ENCODE measurements at regions not wholly inside any gene's neighbourhood (a gene's known extent, or its start where the extent isn't known, plus 50 kb on each side); places are given as distances from the start of the nearest gene placed in this dataset.

DNA sequence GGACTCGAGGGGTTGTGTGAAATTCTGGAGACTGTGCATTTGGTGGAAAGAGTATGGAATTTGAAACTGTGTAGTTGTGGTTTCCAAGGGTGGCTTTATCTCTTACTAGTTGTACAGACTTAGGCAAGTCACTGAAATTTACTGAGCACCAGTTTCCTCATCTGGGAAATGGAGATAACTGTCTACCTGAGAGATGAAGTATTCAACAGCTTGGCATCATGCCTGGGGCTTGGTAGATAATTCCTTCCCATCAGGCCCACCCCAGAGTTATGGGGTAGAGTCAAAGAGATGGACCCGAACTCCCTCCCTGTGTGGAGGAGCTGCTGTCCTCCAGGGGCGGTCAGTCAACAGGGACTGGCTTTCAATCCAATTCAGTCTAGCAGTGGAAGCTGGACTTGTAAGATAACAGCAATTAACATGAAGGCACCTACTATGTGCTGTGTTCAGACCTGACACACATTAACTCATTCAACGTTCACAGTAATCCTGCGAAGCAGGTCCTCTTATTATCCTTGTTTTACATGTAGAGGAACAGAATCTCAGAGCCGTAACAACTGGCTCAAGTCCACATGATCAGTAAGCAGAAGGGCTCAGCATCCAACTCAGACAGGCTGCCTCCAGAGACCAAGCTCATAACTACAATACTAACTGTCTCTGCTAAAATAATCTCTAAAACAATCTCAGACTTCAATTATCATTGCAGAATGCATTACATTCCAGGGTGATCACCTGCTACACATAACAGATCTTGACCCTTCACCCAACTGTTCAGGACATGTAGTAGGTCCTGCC lies 432.1 kb downstream of the LPIN1 start:
- WGBS, 3 donors: 73 to 87% (median 77%) methylated on average over 6 of the region's 6 CpGs
- no peaks in the 10 kb centered on the region for H3K36me3 ChIP-seq (ENCODE audit: control insufficient read depth in 3 of 3, insufficient read depth in 2 of 3, low read depth in 1 of 3, low read length in 3 of 3)
- H3K9me3 ChIP-seq (ENCODE audit: control insufficient read depth in 2 of 2, insufficient read depth in 1 of 2, low read depth in 1 of 2, low read length in 1 of 2): no peaks in the 10 kb centered on the region
- H3K4me3 ChIP-seq (ENCODE audit: low read depth in 1 of 3, low read length in 3 of 3): no peak overlapping the region
- no peak for DNase-seq
- peak overlapping the region in 1 of 3 donors; percentile 78 for H3K27ac ChIP-seq (ENCODE audit: low read depth in 1 of 3, low read length in 2 of 3)
- no peak for FAIRE-seq
- peaks cover 0 to 7% (median 4%) of the 10 kb centered on the region in 3 donors for H3K4me1 ChIP-seq (ENCODE audit: control insufficient read depth in 3 of 3, insufficient read depth in 2 of 3, low read depth in 1 of 3, low read length in 2 of 3)
- no peaks in the 10 kb centered on the region for H3K27me3 ChIP-seq (ENCODE audit: control insufficient read depth in 3 of 3, insufficient read depth in 3 of 3, low read length in 3 of 3)

DNA sequence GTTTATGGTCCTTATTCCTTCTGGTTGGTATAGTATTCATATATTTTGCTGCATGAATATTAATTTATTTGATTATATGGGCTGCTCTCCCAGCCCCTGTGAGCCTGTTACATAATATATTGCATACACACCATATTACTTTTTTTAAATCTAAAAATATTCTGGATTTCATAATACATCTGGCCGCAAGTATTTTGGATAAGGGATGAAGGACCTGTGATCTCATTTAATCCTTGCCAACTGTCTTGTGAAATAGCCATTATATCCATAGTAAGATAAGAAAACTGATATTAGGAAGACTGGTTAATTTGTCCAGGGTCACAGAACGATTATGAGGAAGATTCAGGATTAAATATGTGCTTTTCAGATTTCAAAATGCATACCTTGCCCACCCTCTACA lies 433.6 kb downstream of the LPIN1 start:
- Histone ChIP-seq H3K27me3 (ENCODE audit: control insufficient read depth in 3 of 3, insufficient read depth in 3 of 3, low read length in 3 of 3) (no peaks in the 10 kb centered on the region), H3K4me1 (ENCODE audit: control insufficient read depth in 3 of 3, insufficient read depth in 2 of 3, low read depth in 1 of 3, low read length in 2 of 3) (peaks cover 0 to 7% (median 4%) of the 10 kb centered on the region in 3 donors), H3K36me3 (ENCODE audit: control insufficient read depth in 3 of 3, insufficient read depth in 2 of 3, low read depth in 1 of 3, low read length in 3 of 3) (no peaks in the 10 kb centered on the region), H3K9me3 (ENCODE audit: control insufficient read depth in 2 of 2, insufficient read depth in 1 of 2, low read depth in 1 of 2, low read length in 1 of 2) (no peaks in the 10 kb centered on the region), H3K27ac (ENCODE audit: low read depth in 1 of 3, low read length in 2 of 3) (no peak overlapping the region), H3K4me3 (ENCODE audit: low read depth in 1 of 3, low read length in 3 of 3) (no peak overlapping the region)
- DNase-seq (no peak), FAIRE-seq (no peak)
- 48 to 77% (median 68%) methylated on average over 2 of the region's 2 CpGs for WGBS, 3 donors

DNA sequence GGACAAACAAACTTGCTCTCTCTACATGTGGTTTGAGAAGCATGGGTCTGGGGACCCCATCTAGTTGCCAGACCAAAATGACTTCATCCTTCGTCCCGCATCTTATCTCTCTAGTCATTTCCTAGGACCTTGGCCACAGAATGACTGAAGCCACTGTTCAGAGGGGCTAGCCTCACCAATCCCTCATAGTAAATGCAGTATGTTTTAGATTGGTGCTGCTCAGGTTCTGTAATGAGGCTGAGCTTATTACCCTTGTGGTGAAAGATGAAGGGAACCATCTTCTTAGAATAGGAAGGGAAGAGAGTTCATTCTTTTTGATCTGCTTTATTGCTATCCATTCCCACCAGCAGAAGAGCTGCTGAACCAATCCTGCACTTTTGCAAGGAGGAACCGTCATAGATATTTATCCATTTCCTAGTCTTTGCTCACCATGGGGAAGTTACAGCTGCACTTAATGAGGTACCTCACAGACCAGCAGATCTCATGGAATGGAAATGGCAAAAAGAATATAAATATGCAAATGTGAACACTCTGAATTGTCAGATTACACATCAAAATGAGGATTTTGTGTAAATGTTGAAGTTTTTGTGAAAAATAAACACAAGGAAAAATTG lies 436.7 kb downstream of the LPIN1 start:
- H3K27me3 ChIP-seq (ENCODE audit: control insufficient read depth in 3 of 3, insufficient read depth in 3 of 3, low read length in 3 of 3): peaks cover 0 to 2% (median 0%) of the 10 kb centered on the region in 3 donors
- H3K9me3 ChIP-seq (ENCODE audit: control insufficient read depth in 2 of 2, insufficient read depth in 1 of 2, low read depth in 1 of 2, low read length in 1 of 2): no peaks in the 10 kb centered on the region
- no peak overlapping the region for H3K4me3 ChIP-seq (ENCODE audit: low read depth in 1 of 3, low read length in 3 of 3)
- H3K36me3 ChIP-seq (ENCODE audit: control insufficient read depth in 3 of 3, insufficient read depth in 2 of 3, low read depth in 1 of 3, low read length in 3 of 3): no peaks in the 10 kb centered on the region
- no peak overlapping the region for H3K27ac ChIP-seq (ENCODE audit: low read depth in 1 of 3, low read length in 2 of 3)
- FAIRE-seq: no peak
- no peaks in the 10 kb centered on the region for H3K4me1 ChIP-seq (ENCODE audit: control insufficient read depth in 3 of 3, insufficient read depth in 2 of 3, low read depth in 1 of 3, low read length in 2 of 3)
- WGBS, 3 donors: 69 to 82% (median 78%) methylated on average over 3 of the region's 3 CpGs
- DNase-seq: no peak

DNA sequence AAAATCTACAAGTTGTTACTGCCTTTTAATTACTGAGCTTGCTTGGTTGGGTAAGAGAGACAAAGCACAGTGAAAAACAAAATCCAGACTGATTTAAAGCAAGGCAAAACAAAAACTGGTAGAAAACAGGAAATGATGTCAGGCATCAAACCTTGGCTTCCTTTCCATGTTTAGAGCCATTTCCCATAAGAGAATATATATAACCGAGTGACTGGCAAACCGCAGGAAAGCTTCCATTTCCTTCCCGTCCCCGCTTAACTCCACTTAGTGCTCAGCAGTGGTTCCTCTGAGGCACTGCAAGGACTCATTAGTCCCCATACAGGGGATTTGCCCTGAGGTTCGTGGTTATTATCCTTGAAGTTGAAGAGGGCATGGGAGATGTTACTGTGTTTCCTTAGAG lies 446.3 kb downstream of the LPIN1 start:
- no peaks in the 10 kb centered on the region for H3K27me3 ChIP-seq (ENCODE audit: control insufficient read depth in 3 of 3, insufficient read depth in 3 of 3, low read length in 3 of 3)
- 62 to 78% (median 69%) methylated on average over 5 of the region's 5 CpGs for WGBS, 3 donors
- peak overlapping the region in 1 of 3 donors; percentile 41 for H3K27ac ChIP-seq (ENCODE audit: low read depth in 1 of 3, low read length in 2 of 3)
- H3K9me3 ChIP-seq (ENCODE audit: control insufficient read depth in 2 of 2, insufficient read depth in 1 of 2, low read depth in 1 of 2, low read length in 1 of 2): no peaks in the 10 kb centered on the region
- no peak for DNase-seq
- H3K4me3 ChIP-seq (ENCODE audit: low read depth in 1 of 3, low read length in 3 of 3): no peak overlapping the region
- no peaks in the 10 kb centered on the region for H3K36me3 ChIP-seq (ENCODE audit: control insufficient read depth in 3 of 3, insufficient read depth in 2 of 3, low read depth in 1 of 3, low read length in 3 of 3)
- no peak for FAIRE-seq
- H3K4me1 ChIP-seq (ENCODE audit: control insufficient read depth in 3 of 3, insufficient read depth in 2 of 3, low read depth in 1 of 3, low read length in 2 of 3): no peaks in the 10 kb centered on the region

DNA sequence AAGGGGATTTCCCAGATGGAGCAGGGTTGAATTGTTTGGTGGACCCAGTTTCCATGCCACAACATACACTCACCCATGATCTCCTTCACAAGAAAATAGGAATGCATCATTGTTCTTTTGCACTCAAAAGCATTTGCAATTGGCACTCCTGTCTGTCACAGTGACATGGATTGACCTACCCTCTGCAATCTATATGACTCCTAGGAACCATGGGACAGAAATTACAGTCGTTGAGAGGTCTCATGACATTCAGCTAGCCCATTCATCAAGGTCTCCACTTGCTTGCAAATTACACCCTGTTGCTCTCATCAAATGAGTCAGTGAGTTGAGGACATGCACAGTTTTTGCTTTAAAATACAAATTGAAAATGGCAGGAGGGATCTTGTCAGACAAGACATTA lies 448.5 kb downstream of the LPIN1 start:
- Histone ChIP-seq H3K4me1 (ENCODE audit: control insufficient read depth in 3 of 3, insufficient read depth in 2 of 3, low read depth in 1 of 3, low read length in 2 of 3) (no peaks in the 10 kb centered on the region), H3K4me3 (ENCODE audit: low read depth in 1 of 3, low read length in 3 of 3) (no peak overlapping the region), H3K9me3 (ENCODE audit: control insufficient read depth in 2 of 2, insufficient read depth in 1 of 2, low read depth in 1 of 2, low read length in 1 of 2) (no peaks in the 10 kb centered on the region), H3K27ac (ENCODE audit: low read depth in 1 of 3, low read length in 2 of 3) (no peak overlapping the region), H3K36me3 (ENCODE audit: control insufficient read depth in 3 of 3, insufficient read depth in 2 of 3, low read depth in 1 of 3, low read length in 3 of 3) (no peaks in the 10 kb centered on the region), H3K27me3 (ENCODE audit: control insufficient read depth in 3 of 3, insufficient read depth in 3 of 3, low read length in 3 of 3) (no peaks in the 10 kb centered on the region)
- DNase-seq (no peak), FAIRE-seq (no peak)
- 23 to 74% (median 36%) methylated on average over 1 of the region's 1 CpG for WGBS, 3 donors

DNA sequence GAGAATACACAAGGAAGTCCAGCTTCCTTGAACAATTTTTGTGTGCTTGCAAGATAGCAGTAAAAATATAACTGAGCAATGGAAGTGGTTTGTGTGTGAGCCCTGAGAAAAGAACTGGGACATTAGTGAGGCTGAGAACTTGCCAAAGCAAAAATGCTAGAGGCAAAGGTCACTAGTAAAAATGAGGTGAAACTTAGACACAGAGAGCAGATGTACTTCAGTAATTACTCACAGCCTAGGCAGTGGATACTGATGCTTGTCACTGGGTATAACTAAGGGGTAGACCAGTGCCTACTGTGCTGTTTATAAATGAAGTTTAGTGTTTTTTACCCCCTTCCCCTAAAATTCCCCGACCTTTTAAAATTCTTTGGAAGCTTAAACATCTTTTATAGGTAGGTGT lies 450.1 kb downstream of the LPIN1 start:
- Histone ChIP-seq H3K4me1 (ENCODE audit: control insufficient read depth in 3 of 3, insufficient read depth in 2 of 3, low read depth in 1 of 3, low read length in 2 of 3) (no peaks in the 10 kb centered on the region), H3K9me3 (ENCODE audit: control insufficient read depth in 2 of 2, insufficient read depth in 1 of 2, low read depth in 1 of 2, low read length in 1 of 2) (no peaks in the 10 kb centered on the region), H3K27ac (ENCODE audit: low read depth in 1 of 3, low read length in 2 of 3) (no peak overlapping the region), H3K36me3 (ENCODE audit: control insufficient read depth in 3 of 3, insufficient read depth in 2 of 3, low read depth in 1 of 3, low read length in 3 of 3) (no peaks in the 10 kb centered on the region), H3K4me3 (ENCODE audit: low read depth in 1 of 3, low read length in 3 of 3) (no peak overlapping the region), H3K27me3 (ENCODE audit: control insufficient read depth in 3 of 3, insufficient read depth in 3 of 3, low read length in 3 of 3) (no peaks in the 10 kb centered on the region)
- 68 to 92% (median 73%) methylated on average over 1 of the region's 1 CpG for WGBS, 3 donors
- no peak for FAIRE-seq
- DNase-seq: no peak

DNA sequence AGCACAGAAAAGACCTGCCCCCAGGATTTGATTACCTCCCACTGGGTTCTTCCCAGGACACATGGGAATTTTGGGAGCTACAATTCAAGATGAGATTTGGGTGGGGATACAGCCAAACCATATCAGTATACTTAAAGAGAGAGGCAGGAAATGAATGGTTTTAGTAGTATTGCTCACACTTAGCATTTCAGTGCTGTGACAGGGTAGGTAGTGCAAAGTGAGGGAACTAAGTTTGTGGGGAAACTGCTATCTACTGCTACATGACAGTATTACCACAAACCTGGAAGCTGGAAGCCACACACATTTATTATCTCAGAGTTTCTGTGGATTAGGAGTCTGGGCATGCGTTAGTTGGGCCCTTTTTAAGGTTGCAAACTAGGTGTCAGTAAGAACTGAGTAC lies 450.7 kb downstream of the LPIN1 start:
- WGBS, 3 donors: 89 to 96% (median 95%) methylated on average over 1 of the region's 1 CpG
- DNase-seq (no peak), FAIRE-seq (no peak)
- Histone ChIP-seq H3K9me3 (ENCODE audit: control insufficient read depth in 2 of 2, insufficient read depth in 1 of 2, low read depth in 1 of 2, low read length in 1 of 2) (no peaks in the 10 kb centered on the region), H3K4me3 (ENCODE audit: low read depth in 1 of 3, low read length in 3 of 3) (no peak overlapping the region), H3K27ac (ENCODE audit: low read depth in 1 of 3, low read length in 2 of 3) (no peak overlapping the region), H3K4me1 (ENCODE audit: control insufficient read depth in 3 of 3, insufficient read depth in 2 of 3, low read depth in 1 of 3, low read length in 2 of 3) (no peaks in the 10 kb centered on the region), H3K27me3 (ENCODE audit: control insufficient read depth in 3 of 3, insufficient read depth in 3 of 3, low read length in 3 of 3) (no peaks in the 10 kb centered on the region), H3K36me3 (ENCODE audit: control insufficient read depth in 3 of 3, insufficient read depth in 2 of 3, low read depth in 1 of 3, low read length in 3 of 3) (no peaks in the 10 kb centered on the region)

DNA sequence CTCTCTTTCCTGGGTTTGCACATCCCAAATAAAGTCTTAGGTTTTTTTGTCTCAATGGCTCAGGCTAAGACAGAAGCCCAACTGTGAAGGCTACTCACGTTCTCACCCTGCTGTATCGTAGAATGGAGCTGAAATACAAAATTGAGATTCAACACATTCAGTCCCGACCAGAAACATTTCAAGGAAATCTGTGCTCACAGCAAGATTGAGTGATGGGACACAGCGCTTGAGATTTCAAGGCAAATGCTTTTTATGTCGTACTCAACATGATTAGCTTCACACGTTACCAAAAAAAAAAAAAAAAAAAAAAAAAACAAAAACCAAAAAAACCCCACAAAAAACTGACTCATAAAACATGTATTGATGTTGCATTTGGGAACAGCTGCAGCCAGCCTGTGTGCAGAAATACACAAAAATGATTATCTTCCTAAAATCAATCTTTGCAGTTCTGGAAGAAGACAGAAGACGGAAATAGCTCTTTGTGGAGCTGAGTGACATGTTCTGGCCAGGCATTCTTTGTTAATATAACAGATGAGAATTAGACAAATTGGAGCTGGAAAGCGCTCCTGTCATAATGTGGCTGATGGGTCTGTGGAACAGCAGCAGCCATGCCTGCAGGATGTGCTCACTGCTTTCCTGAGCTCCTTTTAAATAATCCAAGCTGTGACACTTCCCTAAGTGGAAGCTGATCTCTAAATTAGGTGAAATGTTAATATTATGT lies 453.2 kb downstream of the LPIN1 start:
- FAIRE-seq: no peak
- H3K27ac ChIP-seq (ENCODE audit: low read depth in 1 of 3, low read length in 2 of 3): no peak overlapping the region
- WGBS, 3 donors: 63 to 83% (median 82%) methylated on average over 8 of the region's 8 CpGs
- no peak for DNase-seq
- no peaks in the 10 kb centered on the region for H3K4me1 ChIP-seq (ENCODE audit: control insufficient read depth in 3 of 3, insufficient read depth in 2 of 3, low read depth in 1 of 3, low read length in 2 of 3)
- no peaks in the 10 kb centered on the region for H3K27me3 ChIP-seq (ENCODE audit: control insufficient read depth in 3 of 3, insufficient read depth in 3 of 3, low read length in 3 of 3)
- no peaks in the 10 kb centered on the region for H3K36me3 ChIP-seq (ENCODE audit: control insufficient read depth in 3 of 3, insufficient read depth in 2 of 3, low read depth in 1 of 3, low read length in 3 of 3)
- H3K9me3 ChIP-seq (ENCODE audit: control insufficient read depth in 2 of 2, insufficient read depth in 1 of 2, low read depth in 1 of 2, low read length in 1 of 2): no peaks in the 10 kb centered on the region
- H3K4me3 ChIP-seq (ENCODE audit: low read depth in 1 of 3, low read length in 3 of 3): no peak overlapping the region
